ENCODE measurements at regions not wholly inside any gene's neighbourhood (a gene's known extent, or its start where the extent isn't known, plus 50 kb on each side); places are given as distances from the start of the nearest gene placed in this dataset.

GRCh38 chr10:36182606-36183005, 540.5 kb upstream of the FZD8 start:
- Mint-ChIP-seq H3K4me1 (ENCODE audit: low read depth) (peaks cover 26% of the 10 kb centered on the region), H3K27me3 (ENCODE audit: low read depth) (no peaks in the 10 kb centered on the region), H3K36me3 (ENCODE audit: low read depth) (peaks cover 7% of the 10 kb centered on the region), H3K4me3 (ENCODE audit: unreplicated experiment) (no peak overlapping the region), H3K9me3 (ENCODE audit: low read depth) (peaks cover 13% of the 10 kb centered on the region), H3K27ac (ENCODE audit: unreplicated experiment) (peak overlapping the region; percentile 55)
- TF ChIP-seq, protein P1, sequence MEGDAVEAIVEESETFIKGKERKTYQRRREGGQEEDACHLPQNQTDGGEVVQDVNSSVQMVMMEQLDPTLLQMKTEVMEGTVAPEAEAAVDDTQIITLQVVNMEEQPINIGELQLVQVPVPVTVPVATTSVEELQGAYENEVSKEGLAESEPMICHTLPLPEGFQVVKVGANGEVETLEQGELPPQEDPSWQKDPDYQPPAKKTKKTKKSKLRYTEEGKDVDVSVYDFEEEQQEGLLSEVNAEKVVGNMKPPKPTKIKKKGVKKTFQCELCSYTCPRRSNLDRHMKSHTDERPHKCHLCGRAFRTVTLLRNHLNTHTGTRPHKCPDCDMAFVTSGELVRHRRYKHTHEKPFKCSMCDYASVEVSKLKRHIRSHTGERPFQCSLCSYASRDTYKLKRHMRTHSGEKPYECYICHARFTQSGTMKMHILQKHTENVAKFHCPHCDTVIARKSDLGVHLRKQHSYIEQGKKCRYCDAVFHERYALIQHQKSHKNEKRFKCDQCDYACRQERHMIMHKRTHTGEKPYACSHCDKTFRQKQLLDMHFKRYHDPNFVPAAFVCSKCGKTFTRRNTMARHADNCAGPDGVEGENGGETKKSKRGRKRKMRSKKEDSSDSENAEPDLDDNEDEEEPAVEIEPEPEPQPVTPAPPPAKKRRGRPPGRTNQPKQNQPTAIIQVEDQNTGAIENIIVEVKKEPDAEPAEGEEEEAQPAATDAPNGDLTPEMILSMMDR (IDR thresholded peaks at IDR 0.05): no peak
- no peak for DNase-seq (ENCODE audit: low spot score)

GRCh38 chr10:36182179-36182566, 540.1 kb upstream of the FZD8 start:
- TF ChIP-seq, protein P1 (IDR thresholded peaks at IDR 0.05): no peak
- H3K4me3 Mint-ChIP-seq (ENCODE audit: unreplicated experiment): no peak overlapping the region
- peak overlapping the region; percentile 55 for H3K27ac Mint-ChIP-seq (ENCODE audit: unreplicated experiment)

GRCh38 chr10:36181426-36182178, 539.5 kb upstream of the FZD8 start:
- Mint-ChIP-seq H3K4me1 (ENCODE audit: low read depth) (peaks cover 26% of the 10 kb centered on the region), H3K9me3 (ENCODE audit: low read depth) (peaks cover 16% of the 10 kb centered on the region), H3K36me3 (ENCODE audit: low read depth) (peaks cover 8% of the 10 kb centered on the region), H3K27me3 (ENCODE audit: low read depth) (no peaks in the 10 kb centered on the region), H3K4me3 (ENCODE audit: unreplicated experiment) (no peak overlapping the region), H3K27ac (ENCODE audit: unreplicated experiment) (no peak overlapping the region)
- TF ChIP-seq, protein P1 (IDR thresholded peaks at IDR 0.05): no peak
- DNase-seq (ENCODE audit: low spot score): no peak

More at GRCh38 chr10:36182179-36182566, 540.1 kb upstream of the FZD8 start:
- Mint-ChIP-seq H3K4me1 (ENCODE audit: low read depth) (peaks cover 26% of the 10 kb centered on the region), H3K36me3 (ENCODE audit: low read depth) (peaks cover 7% of the 10 kb centered on the region), H3K27me3 (ENCODE audit: low read depth) (no peaks in the 10 kb centered on the region), H3K9me3 (ENCODE audit: low read depth) (peaks cover 13% of the 10 kb centered on the region)
- no peak for DNase-seq (ENCODE audit: low spot score)

DNA sequence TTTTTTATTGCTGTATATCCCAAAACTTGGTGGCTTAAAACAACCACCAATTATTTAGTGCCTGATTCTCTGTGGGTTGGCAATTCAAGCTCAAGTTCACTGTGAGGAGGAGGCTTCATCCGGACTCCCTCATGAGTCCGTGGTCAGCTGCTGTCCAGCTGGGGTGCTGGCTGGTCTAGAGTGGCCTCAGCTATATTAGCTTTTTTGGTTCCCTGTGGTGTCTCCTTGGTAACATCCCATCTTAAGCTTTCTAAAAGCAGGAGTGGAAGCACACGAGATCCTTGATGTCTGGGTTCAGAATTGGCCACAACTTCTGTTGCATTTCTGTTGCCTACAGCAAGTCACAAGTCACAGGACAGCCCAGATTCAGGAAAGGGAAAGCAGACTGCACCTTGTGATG, 536.5 kb upstream of the FZD8 start:
- no peak for DNase-seq (ENCODE audit: low spot score)
- TF ChIP-seq, protein P1 (IDR thresholded peaks at IDR 0.05): no peak
- Mint-ChIP-seq H3K4me3 (ENCODE audit: unreplicated experiment) (no peak overlapping the region), H3K27ac (ENCODE audit: unreplicated experiment) (no peak overlapping the region), H3K36me3 (ENCODE audit: low read depth) (peaks cover 10% of the 10 kb centered on the region), H3K4me1 (ENCODE audit: low read depth) (peaks cover 33% of the 10 kb centered on the region), H3K9me3 (ENCODE audit: low read depth) (peaks cover 16% of the 10 kb centered on the region), H3K27me3 (ENCODE audit: low read depth) (no peaks in the 10 kb centered on the region)

GRCh38 chr10:36177071-36177470, 535.0 kb upstream of the FZD8 start:
- H3K4me3 Mint-ChIP-seq (ENCODE audit: unreplicated experiment): no peak overlapping the region
- H3K27ac Mint-ChIP-seq (ENCODE audit: unreplicated experiment): no peak overlapping the region
- TF ChIP-seq, protein P1 (IDR thresholded peaks at IDR 0.05): no peak
- H3K4me1 Mint-ChIP-seq (ENCODE audit: low read depth): peaks cover 38% of the 10 kb centered on the region
- peaks cover 16% of the 10 kb centered on the region for H3K9me3 Mint-ChIP-seq (ENCODE audit: low read depth)
- no peak for DNase-seq (ENCODE audit: low spot score)
- H3K36me3 Mint-ChIP-seq (ENCODE audit: low read depth): peaks cover 10% of the 10 kb centered on the region
- no peaks in the 10 kb centered on the region for H3K27me3 Mint-ChIP-seq (ENCODE audit: low read depth)

Measured in chondrocyte (in vitro differentiated cells).